22Rv1 (cell line): ENCODE measurements at regions not wholly inside any gene's neighbourhood (a gene's known extent, or its start where the extent isn't known, plus 50 kb on each side); places are given as distances from the start of the nearest gene placed in this dataset.

Experiments
- H3K27ac ChIP-seq: fragments of 450-650 bp; 2 replicates; pipeline ENCODE4 v1.5.1; 2017
- ZFX ChIP-seq: fragments of 450-650 bp; IDR thresholded peaks from 2 replicates; pipeline ENCODE4 v1.6.1; 2017; ENCODE audit warnings: antibody characterized with exemption, borderline replicate concordance
- TF ChIP-seq, protein P1 (sequence below): fragments of 450-650 bp; IDR thresholded peaks from 2 replicates; pipeline ENCODE4 v1.5.1; 2017; ENCODE audit warnings: mild to moderate bottlenecking

DNA sequence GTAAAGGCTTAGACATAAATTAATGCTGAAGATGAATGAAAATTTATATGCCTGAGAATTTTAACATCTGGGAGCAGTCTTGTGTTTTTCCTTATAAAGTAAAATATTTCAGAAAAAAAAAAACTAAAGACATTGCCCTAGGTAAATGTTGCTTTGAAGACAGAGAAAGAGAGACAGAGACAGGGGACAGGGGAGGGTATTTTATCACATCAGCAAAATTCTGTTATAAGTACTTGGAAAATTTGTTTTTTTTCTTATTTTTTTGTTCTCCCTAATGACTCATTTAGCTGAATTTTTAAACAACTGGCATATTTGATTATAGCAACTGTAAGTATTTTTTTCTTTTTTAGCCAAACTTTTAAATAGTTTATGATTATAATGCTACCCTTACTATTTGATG, 1540.6 kb upstream of the GBE1 start:
- no peak for TF ChIP-seq ZFX
- TF ChIP-seq, protein P1, sequence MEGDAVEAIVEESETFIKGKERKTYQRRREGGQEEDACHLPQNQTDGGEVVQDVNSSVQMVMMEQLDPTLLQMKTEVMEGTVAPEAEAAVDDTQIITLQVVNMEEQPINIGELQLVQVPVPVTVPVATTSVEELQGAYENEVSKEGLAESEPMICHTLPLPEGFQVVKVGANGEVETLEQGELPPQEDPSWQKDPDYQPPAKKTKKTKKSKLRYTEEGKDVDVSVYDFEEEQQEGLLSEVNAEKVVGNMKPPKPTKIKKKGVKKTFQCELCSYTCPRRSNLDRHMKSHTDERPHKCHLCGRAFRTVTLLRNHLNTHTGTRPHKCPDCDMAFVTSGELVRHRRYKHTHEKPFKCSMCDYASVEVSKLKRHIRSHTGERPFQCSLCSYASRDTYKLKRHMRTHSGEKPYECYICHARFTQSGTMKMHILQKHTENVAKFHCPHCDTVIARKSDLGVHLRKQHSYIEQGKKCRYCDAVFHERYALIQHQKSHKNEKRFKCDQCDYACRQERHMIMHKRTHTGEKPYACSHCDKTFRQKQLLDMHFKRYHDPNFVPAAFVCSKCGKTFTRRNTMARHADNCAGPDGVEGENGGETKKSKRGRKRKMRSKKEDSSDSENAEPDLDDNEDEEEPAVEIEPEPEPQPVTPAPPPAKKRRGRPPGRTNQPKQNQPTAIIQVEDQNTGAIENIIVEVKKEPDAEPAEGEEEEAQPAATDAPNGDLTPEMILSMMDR: no peak

DNA sequence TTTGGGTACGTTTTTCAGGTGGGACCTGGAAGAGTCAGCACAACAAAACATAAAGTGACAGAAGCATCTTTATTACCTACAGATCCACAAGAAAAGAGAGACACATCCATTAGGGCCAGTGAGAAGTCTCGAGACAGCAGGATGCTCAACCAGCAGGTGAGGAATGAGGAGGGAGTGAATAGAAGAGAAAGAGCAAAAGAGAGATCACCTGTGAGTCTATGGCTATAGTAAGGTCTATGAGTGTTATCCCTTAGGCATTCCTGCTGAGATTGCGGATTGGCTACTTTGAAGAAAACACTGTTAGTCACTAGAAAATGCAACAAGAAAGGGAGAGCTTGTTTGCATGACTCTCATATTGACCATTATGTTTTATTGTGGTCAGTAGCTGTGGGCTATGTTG, 1556.2 kb upstream of the GBE1 start:
- no peak for TF ChIP-seq ZFX
- TF ChIP-seq, protein P1: no peak

More for the DNA sequence above, 1540.6 kb upstream of the GBE1 start:
- H3K27ac ChIP-seq: no peak overlapping the region

DNA sequence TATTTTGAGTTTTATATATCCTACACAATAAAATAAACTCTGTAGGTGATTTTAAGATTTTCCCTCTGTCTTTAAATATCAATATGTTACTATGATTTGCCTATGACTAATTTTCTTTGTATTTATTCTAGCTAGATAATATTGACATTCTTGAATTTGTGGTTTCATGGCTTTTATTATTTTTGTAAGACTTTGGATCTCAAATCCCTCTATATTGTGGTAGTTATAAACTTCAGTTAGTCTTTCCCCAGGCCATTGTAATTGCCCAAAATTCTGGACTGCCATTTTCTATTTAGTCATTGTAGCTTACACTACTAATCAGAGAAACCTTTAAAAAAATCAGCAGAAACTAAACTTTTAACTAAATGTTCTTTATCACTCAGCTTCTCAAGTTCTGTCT, 1559.3 kb upstream of the GBE1 start:
- TF ChIP-seq, protein P1: no peak
- no peak for TF ChIP-seq ZFX
- no peak overlapping the region for H3K27ac ChIP-seq

More for the DNA sequence above, 1556.2 kb upstream of the GBE1 start:
- no peak overlapping the region for H3K27ac ChIP-seq

DNA sequence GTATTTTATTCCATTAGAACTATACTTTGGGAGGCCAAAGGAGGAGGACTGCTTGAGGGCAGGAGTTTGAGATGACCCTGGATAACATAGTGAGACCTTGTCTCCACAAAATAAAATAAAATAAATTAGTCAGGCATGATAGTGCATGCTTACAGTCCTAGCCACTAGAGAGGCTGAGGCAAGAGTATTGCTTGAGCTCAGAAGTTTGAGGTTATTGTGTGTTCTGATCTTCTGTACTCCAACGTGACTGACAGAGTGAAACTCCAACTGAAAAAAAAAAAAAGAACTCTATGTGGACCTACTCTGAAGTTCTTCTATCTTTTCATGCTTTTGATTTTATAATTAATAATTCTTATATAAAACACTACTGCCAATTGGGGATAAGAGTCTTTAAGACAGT, 1560.0 kb upstream of the GBE1 start:
- H3K27ac ChIP-seq: no peak overlapping the region
- TF ChIP-seq, protein P1: no peak
- TF ChIP-seq ZFX: no peak

DNA sequence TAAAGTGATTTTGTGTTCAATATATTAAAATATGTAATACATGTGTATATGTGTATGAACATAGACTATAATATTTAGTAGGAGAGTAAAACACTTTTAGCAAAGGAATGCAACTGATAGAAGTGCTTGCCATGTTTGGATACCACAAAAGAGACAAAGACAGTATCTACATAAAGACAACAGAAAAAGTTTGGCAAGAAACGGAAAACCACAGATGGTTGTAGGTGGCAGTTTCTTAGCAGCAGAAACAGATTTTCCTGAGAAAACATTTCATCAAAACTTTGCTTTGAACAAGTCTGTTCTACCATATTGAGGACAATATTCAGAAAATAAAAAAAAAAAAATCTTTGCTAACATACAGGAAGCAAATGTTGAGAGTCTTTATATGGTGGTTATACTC, 1560.4 kb upstream of the GBE1 start:
- no peak overlapping the region for H3K27ac ChIP-seq
- TF ChIP-seq, protein P1: no peak
- TF ChIP-seq ZFX: no peak

DNA sequence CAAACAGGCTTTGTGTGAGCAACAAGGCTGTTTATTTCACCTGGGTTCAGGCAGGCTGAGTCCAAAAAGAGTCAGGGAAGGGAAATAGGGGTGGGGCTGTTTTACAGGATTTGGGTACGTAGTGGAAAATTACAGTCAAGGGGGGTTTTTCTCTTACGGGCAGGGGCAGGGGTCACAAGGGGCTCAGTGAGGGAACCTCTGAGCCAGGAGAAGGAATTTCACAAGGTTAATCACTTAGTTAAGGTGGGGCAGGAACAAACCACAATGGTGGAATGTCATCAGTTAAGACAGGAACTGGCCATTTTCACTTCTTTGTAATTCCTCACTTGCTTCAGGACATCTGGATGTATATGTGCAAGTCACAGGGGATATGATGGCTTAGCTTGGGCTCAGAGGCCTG, 1592.8 kb upstream of the GBE1 start:
- H3K27ac ChIP-seq: no peak overlapping the region
- TF ChIP-seq, protein P1: no peak
- no peak for TF ChIP-seq ZFX

DNA sequence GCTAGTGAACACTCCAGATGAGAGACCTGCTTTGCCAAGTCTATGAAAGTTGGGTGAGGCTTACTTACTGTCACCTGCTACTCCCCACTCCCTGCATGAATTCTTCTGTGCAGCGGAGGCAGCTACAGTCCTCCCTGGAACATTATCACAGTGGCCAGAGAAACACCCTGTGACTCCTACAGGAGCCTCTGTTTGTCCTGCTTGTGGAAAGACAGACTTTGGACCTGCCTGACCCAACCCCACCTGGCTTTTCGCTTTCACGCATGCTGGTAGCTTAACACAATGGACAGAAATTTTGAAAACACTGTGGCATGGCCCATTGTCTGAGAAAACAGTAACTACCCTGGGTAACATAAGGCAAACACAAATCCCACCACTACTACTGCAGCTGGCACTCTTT, 1565.5 kb upstream of the CADM2 start:
- no peak overlapping the region for H3K27ac ChIP-seq
- TF ChIP-seq ZFX: no peak
- TF ChIP-seq, protein P1: no peak
